Right lobe of liver (tissue), 6 donors: ENCODE measurements at regions not wholly inside any gene's neighbourhood (a gene's known extent, or its start where the extent isn't known, plus 50 kb on each side); places are given as distances from the start of the nearest gene placed in this dataset.

Source experiments
- ATAC-seq, 4 donors: fragments of 200-7000 bp; cut with Tn5 transposase; one replicate each; pipeline ENCODE4 v1.9.1; 2020; ENCODE audit warnings: mild to moderate bottlenecking in 4 of 4, moderate library complexity in 4 of 4
- DNase-seq, 3 donors: peaks; one replicate each; pipeline ENCODE4 v3.0.0-alpha.2; 2020
- H3K27ac ChIP-seq, 3 donors: fragments of 200-600 bp; one replicate each; pipeline ENCODE4 v1.8.0; 2022
- H3K27me3 ChIP-seq, 2 donors: fragments of 200-600 bp; one replicate each; pipeline ENCODE4 v1.8.0; 2022
- H3K36me3 ChIP-seq, 4 donors: fragments of 200-600 bp; sonication (generic) in 1 of 4; one replicate each; pipeline versions ENCODE4 v1.5.1 to v1.8.0; 2017 to 2022; ENCODE audit warnings: control low read depth in 1 of 4
- H3K4me1 ChIP-seq, 4 donors: fragments of 200-600 bp; sonication (generic) in 1 of 4; one replicate each; pipeline versions ENCODE4 v1.5.1 to v1.8.0; 2017 to 2022; ENCODE audit warnings: control low read depth in 1 of 4
- H3K4me3 ChIP-seq, 3 donors: fragments of 200-600 bp; one replicate each; pipeline ENCODE4 v1.8.0; 2022
- H3K9me3 ChIP-seq, 4 donors: fragments of 200-600 bp; sonication (generic) in 1 of 4; one replicate each; pipeline versions ENCODE4 v1.5.1 to v1.8.0; 2017 to 2022; ENCODE audit warnings: control low read depth in 1 of 4
- POLR2A ChIP-seq: fragments of 450-650 bp; IDR thresholded peaks from one replicate; pipeline ENCODE4 v1.6.1; 2017; ENCODE audit warnings: antibody characterized with exemption, mild to moderate bottlenecking
- WGBS: methylation state at CpG from one replicate; pipeline ENCODE4 v1.1.6; 2018; ENCODE audit warnings: low coverage, low lambda C conversion rate; ENCODE audit not compliant: insufficient coverage; ENCODE audit errors: missing lambda C conversion rate; 5-methylcytosine and 5-hydroxymethylcytosine counted together
- intact Hi-C, 2 donors: fragments of 100-400 bp; cut with DNase I; formaldehyde crosslinking; loops; one replicate each; pipeline versions ENCODE4 v1.11.2 to v1.14.1; 2022
- TF ChIP-seq, protein P1 (sequence below), 4 donors: fragments of 200-600 bp in 3 of 4; fragments of 450-650 bp in 1 of 4; IDR thresholded peaks; one replicate each; pipeline versions ENCODE4 v1.5.1 to v1.8.0; 2016 to 2022; ENCODE audit warnings: antibody characterized with exemption in 4 of 4, mild to moderate bottlenecking in 2 of 4
- donor health status: DM: no; HTN: yes; CAD: no.
- donor health status: DM: no; HTN: no; CAD: no.
- donor health status: DM: no; HTN: no; CAD: no.
- donor health status: DM: no; HTN: yes; CAD: no.
- donor health status: DM: no; HTN: yes; CAD: no.

DNA sequence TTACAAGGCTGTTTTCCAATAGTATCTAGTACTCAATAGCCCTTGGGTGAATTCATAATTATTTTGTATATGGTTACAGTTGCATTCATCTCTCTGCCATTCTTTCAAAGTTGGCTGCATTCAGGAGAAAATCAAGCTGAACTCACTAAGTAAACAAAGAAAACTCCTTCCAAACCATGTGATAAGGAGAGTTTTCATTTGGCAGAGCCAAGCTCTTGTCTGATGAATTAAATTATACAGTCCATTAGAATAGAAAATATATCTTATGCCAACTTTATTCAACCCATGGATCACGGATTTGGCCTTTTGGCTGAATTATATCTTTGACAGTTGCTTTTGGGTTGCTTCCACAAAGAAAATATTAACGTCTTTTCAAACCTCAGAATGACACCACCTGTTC is 272.3 kb upstream of the ROBO1 start:
- whole genome bisulfite sequencing: 33% methylated on average over 2 of the region's 2 CpGs
- no peaks in the 10 kb centered on the region for H3K36me3 ChIP-seq

DNA sequence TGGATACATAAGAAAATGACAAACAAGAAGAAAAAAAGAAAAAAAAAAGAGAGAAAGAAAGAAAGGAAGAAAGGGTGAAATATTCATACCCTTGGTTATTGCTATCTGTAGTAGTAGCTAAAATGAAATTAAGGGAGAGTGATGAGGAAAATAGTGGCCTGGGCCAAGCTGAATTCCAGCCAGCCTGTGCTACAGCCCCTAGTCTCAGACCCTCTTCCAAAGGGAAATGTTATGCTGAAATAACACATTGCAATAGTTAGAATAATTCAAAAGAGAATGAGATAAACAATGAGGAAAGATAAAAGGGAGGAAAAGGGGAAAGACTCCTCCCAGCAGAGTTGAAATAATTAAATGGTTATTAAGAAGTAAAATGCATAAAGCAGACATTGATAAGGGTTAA is 268.4 kb upstream of the ROBO1 start:
- DNase-seq (no peak), ATAC-seq (no peak)
- intact Hi-C loops: no loop called here
- Histone ChIP-seq H3K4me1 (no peaks in the 10 kb centered on the region), H3K36me3 (no peaks in the 10 kb centered on the region), H3K4me3 (no peak overlapping the region), H3K27ac (no peak overlapping the region), H3K9me3 (no peaks in the 10 kb centered on the region), H3K27me3 (no peaks in the 10 kb centered on the region)
- no peak for TF ChIP-seq POLR2A
- TF ChIP-seq, protein P1, sequence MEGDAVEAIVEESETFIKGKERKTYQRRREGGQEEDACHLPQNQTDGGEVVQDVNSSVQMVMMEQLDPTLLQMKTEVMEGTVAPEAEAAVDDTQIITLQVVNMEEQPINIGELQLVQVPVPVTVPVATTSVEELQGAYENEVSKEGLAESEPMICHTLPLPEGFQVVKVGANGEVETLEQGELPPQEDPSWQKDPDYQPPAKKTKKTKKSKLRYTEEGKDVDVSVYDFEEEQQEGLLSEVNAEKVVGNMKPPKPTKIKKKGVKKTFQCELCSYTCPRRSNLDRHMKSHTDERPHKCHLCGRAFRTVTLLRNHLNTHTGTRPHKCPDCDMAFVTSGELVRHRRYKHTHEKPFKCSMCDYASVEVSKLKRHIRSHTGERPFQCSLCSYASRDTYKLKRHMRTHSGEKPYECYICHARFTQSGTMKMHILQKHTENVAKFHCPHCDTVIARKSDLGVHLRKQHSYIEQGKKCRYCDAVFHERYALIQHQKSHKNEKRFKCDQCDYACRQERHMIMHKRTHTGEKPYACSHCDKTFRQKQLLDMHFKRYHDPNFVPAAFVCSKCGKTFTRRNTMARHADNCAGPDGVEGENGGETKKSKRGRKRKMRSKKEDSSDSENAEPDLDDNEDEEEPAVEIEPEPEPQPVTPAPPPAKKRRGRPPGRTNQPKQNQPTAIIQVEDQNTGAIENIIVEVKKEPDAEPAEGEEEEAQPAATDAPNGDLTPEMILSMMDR (IDR thresholded peaks at IDR 0.05): no peak

More for the DNA sequence above, 272.3 kb upstream of the ROBO1 start:
- ATAC-seq (no peak), DNase-seq (no peak)
- H3K9me3 ChIP-seq: no peaks in the 10 kb centered on the region
- H3K27ac ChIP-seq: no peak overlapping the region
- intact Hi-C loops: no loop called here
- TF ChIP-seq, protein P1 (IDR thresholded peaks at IDR 0.05): no peak
- TF ChIP-seq POLR2A: no peak
- no peaks in the 10 kb centered on the region for H3K4me1 ChIP-seq
- no peaks in the 10 kb centered on the region for H3K27me3 ChIP-seq
- no peak overlapping the region for H3K4me3 ChIP-seq

DNA sequence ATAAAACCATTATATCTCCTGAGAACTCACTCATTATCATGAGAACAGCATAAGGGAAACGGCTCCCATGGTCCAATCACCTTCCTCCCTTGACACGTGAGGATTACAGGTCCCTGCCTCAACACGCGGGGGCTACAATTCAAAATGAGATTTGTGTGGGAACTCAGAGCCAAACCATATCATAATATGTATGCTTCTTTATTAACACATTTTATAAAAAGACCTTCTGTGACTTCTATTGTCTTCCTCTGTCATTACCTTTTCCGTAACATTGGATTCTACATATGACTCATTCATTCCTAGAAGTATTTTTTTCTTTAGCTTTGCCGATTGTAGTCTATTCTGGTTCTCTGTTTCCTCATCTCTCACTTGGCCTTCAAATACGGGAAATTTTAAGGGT is 267.2 kb upstream of the ROBO1 start:
- no peak overlapping the region for H3K27ac ChIP-seq
- ATAC-seq (no peak), DNase-seq (no peak)
- H3K36me3 ChIP-seq: no peaks in the 10 kb centered on the region
- TF ChIP-seq, protein P1 (IDR thresholded peaks at IDR 0.05): no peak
- no peak for TF ChIP-seq POLR2A
- no peak overlapping the region for H3K4me3 ChIP-seq
- no peaks in the 10 kb centered on the region for H3K4me1 ChIP-seq
- H3K9me3 ChIP-seq: no peaks in the 10 kb centered on the region
- 64% methylated on average over 7 of the region's 7 CpGs for WGBS
- no peaks in the 10 kb centered on the region for H3K27me3 ChIP-seq
- intact Hi-C loops: no loop called here

DNA sequence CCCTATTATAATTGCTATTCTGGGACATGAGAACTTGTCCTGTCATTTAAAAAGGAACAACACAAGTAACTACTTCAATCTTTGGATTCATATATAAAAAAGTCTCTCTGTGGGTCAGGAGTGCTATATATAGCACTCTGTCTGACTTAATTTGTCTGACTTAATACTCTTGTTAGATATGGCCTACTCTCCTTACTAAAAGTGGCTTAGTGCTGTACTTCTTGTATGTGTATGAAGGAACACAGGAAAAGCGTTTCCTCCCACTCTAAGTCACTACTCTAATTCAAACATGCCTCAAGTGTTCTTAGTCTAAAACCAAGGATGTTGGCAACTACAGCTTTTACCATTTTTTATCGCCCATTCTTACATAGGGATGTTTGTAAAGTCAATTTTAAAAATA is 255.2 kb upstream of the ROBO1 start:
- H3K9me3 ChIP-seq: no peaks in the 10 kb centered on the region
- no peaks in the 10 kb centered on the region for H3K27me3 ChIP-seq
- H3K4me1 ChIP-seq: no peaks in the 10 kb centered on the region
- intact Hi-C loops: no loop called here
- H3K4me3 ChIP-seq: no peak overlapping the region
- no peaks in the 10 kb centered on the region for H3K36me3 ChIP-seq
- ATAC-seq (no peak), DNase-seq (no peak)
- WGBS: 44% methylated on average over 2 of the region's 2 CpGs
- H3K27ac ChIP-seq: no peak overlapping the region
- TF ChIP-seq, protein P1 (IDR thresholded peaks at IDR 0.05): no peak
- no peak for TF ChIP-seq POLR2A

DNA sequence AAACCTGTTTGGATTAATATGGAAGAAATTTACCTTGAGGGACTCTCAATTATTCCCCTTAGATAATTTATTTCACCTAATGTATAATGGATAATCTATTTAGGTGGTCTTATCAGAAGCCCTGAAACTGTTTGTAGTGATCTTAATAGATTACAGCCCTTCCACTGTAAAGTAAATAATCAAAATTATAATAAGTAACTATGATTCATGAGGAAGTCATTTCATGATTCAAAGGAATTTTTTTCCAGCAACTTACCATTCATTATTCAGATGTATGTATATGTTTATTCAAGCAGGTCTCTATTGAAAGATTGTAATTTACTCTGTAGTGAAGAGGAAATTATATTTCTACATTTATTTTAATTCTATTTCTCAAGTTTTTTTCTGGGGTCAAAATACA is 250.6 kb upstream of the ROBO1 start:
- no peak for ATAC-seq
- Histone ChIP-seq H3K4me1 (no peaks in the 10 kb centered on the region), H3K36me3 (no peaks in the 10 kb centered on the region), H3K27me3 (no peaks in the 10 kb centered on the region), H3K9me3 (no peaks in the 10 kb centered on the region), H3K4me3 (no peak overlapping the region), H3K27ac (no peak overlapping the region)
- no peak for TF ChIP-seq POLR2A
- TF ChIP-seq, protein P1 (IDR thresholded peaks at IDR 0.05): no peak
- intact Hi-C loops: no loop called here
- no peak for DNase-seq
